HEK293T (cell line): ENCODE measurements at regions not wholly inside any gene's neighbourhood (a gene's known extent, or its start where the extent isn't known, plus 50 kb on each side); places are given as distances from the start of the nearest gene placed in this dataset.

Experiments used
- ARNT ChIP-seq: fragments of 450-650 bp; IDR thresholded peaks from 2 replicates; pipeline ENCODE4 v1.6.1; 2017; ENCODE audit warnings: mild to moderate bottlenecking
- BHLHE40 ChIP-seq: fragments of 450-650 bp; IDR thresholded peaks from 2 replicates; pipeline ENCODE4 v1.6.1; 2016; ENCODE audit warnings: mild to moderate bottlenecking, moderate library complexity, borderline replicate concordance
- ELF4 ChIP-seq: fragments of 450-650 bp; IDR thresholded peaks from 2 replicates; pipeline ENCODE4 v1.6.1; 2017; ENCODE audit warnings: antibody characterized with exemption
- FOXA1 ChIP-seq: fragments of 450-650 bp; IDR thresholded peaks from 2 replicates; pipeline ENCODE4 v1.6.1; 2016; ENCODE audit warnings: mild to moderate bottlenecking
- FOXK2 ChIP-seq: fragments of 450-650 bp; IDR thresholded peaks from 2 replicates; pipeline ENCODE4 v1.6.1; 2016; ENCODE audit warnings: mild to moderate bottlenecking
- FOXM1 ChIP-seq: fragments of 450-650 bp; IDR thresholded peaks from 2 replicates; pipeline ENCODE4 v1.6.1; 2017; ENCODE audit warnings: mild to moderate bottlenecking, borderline replicate concordance
- HDGF ChIP-seq: fragments of 450-650 bp; IDR thresholded peaks from 2 replicates; pipeline ENCODE4 v1.6.1; 2017; ENCODE audit warnings: antibody characterized with exemption, borderline replicate concordance
- L3MBTL2 ChIP-seq: fragments of 450-650 bp; conservative IDR thresholded peaks from 2 replicates; pipeline ENCODE4 v1.6.1; 2016; ENCODE audit warnings: mild to moderate bottlenecking
- NFRKB ChIP-seq: fragments of 450-650 bp; IDR thresholded peaks from 2 replicates; pipeline ENCODE4 v1.6.1; 2016; ENCODE audit warnings: mild to moderate bottlenecking, moderate library complexity
- SP1 ChIP-seq: fragments of 450-650 bp; IDR thresholded peaks from 2 replicates; pipeline ENCODE4 v1.6.1; 2017
- SUZ12 ChIP-seq: fragments of 450-650 bp; IDR thresholded peaks from 2 replicates; pipeline ENCODE4 v1.6.1; 2016; ENCODE audit warnings: mild to moderate bottlenecking
- ZNF384 ChIP-seq: fragments of 450-650 bp; IDR thresholded peaks from 2 replicates; pipeline ENCODE4 v1.6.1; 2016
- TF ChIP-seq, protein P1 (sequence below): fragments of 450-650 bp; IDR thresholded peaks from 2 replicates; pipeline ENCODE4 v1.6.1; 2016

DNA sequence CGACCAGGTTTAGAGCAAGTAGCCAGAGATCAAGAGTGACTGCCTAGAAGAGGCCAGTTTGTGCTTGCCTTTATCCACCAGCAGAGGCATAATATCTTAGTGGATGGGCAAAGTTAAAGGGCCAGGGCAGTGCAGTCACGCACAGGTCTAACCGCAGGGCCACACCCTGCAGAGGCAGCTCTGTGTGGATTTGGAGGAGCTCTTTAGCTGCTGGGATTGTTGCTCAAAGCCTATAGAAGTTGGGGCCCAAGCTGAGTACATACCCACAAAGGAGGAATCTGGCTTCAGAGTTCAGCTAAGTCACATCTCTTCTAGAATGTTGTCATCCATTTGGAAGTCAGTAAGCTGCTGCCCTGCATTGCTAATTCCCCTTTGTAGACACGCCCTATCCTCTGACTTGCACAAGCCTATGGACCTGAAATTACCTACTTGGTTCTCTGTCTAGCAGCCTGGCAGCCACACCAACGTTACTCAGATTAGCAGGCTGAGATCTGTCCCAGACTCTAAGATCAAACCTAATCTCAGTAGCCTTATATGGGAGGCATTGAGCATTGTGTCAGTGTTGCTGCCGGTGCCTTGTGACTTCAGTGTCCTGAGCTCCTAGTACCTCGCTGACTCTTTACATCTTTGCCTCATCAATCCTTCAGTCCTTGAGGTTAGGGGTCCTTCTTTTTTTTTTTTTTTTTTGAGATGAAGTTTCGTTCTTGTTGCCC lies 102.9 kb upstream of the STARD13 start:
- TF ChIP-seq ARNT (no peak), FOXM1 (no peak), SP1 (no peak), BHLHE40 (no peak), HDGF (no peak), FOXK2 (no peak), ZNF384 (no peak), ELF4 (no peak), NFRKB (no peak), L3MBTL2 (no peak), SUZ12 (no peak), FOXA1 (no peak)
- TF ChIP-seq, protein P1, sequence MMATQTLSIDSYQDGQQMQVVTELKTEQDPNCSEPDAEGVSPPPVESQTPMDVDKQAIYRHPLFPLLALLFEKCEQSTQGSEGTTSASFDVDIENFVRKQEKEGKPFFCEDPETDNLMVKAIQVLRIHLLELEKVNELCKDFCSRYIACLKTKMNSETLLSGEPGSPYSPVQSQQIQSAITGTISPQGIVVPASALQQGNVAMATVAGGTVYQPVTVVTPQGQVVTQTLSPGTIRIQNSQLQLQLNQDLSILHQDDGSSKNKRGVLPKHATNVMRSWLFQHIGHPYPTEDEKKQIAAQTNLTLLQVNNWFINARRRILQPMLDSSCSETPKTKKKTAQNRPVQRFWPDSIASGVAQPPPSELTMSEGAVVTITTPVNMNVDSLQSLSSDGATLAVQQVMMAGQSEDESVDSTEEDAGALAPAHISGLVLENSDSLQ: no peak
